ENCODE measurements at regions not wholly inside any gene's neighbourhood (a gene's known extent, or its start where the extent isn't known, plus 50 kb on each side); places are given as distances from the start of the nearest gene placed in this dataset.

- Mint-ChIP-seq H3K36me3 (ENCODE audit: low read depth) (no peaks in the 10 kb centered on the region), H3K27me3 (no peaks in the 10 kb centered on the region), H3K27ac (no peak overlapping the region), H3K4me3 (no peak overlapping the region), H3K4me1 (no peaks in the 10 kb centered on the region)
- ATAC-seq = no peak
- DNase-seq = no peak
- no peaks in the 10 kb centered on the region for H3K9me3 ChIP-seq (ENCODE audit: control insufficient read depth, low read length, poor library complexity, severe bottlenecking)
These were observed 255.4 kb downstream of the DAD1 start for GRCh38 chr14:22333422-22334274.

DNA sequence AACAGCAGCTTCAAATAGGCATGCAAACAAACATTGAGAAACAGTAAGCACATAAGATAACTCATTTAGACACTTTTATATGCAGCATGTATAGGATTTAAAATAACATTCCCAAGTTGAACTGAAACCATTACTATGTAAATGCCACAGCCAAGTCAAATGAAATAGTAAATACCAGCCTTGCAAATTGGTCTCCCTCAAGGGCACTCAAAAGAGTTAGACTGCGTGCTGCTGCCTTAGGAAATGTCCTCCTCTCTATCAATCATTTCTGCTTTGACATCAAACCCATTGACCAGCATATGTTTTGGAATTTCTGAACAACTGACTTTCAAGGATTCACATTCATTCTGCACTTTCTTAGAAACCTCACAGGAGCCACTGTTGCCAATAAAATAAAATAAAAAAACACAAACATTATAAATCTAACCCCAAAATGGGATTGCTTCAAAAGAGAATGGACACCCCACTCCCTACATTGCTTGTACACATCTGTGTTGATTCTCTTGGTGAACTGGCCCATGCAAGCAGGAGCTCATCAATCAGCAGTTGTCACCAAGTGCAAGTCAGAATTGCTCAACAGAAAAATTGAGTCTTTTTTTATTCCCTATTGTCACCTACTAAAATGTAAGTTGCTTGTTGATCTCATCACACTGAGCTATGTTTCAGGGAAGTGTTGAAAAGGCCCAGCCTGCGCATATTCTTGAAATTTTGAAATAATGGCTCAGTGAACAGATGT is 256.2 kb downstream of the DAD1 start:
- no peaks in the 10 kb centered on the region for H3K9me3 ChIP-seq (ENCODE audit: control insufficient read depth, low read length, poor library complexity, severe bottlenecking)
- H3K27me3 Mint-ChIP-seq = no peaks in the 10 kb centered on the region
- no peaks in the 10 kb centered on the region for H3K4me1 Mint-ChIP-seq
- H3K27ac Mint-ChIP-seq = no peak overlapping the region
- H3K4me3 Mint-ChIP-seq = no peak overlapping the region
- ATAC-seq (no peak), DNase-seq (no peak)
- H3K36me3 Mint-ChIP-seq (ENCODE audit: low read depth) = no peaks in the 10 kb centered on the region

GRCh38 chr14:22329371-22329770 is 259.7 kb downstream of the DAD1 start:
- H3K36me3 Mint-ChIP-seq (ENCODE audit: low read depth) = no peaks in the 10 kb centered on the region
- H3K9me3 ChIP-seq (ENCODE audit: control insufficient read depth, low read length, poor library complexity, severe bottlenecking) = no peaks in the 10 kb centered on the region
- no peaks in the 10 kb centered on the region for H3K4me1 Mint-ChIP-seq
- no peak overlapping the region for H3K27ac Mint-ChIP-seq
- DNase-seq = no peak
- ATAC-seq = no peak
- H3K4me3 Mint-ChIP-seq = no peak overlapping the region
- H3K27me3 Mint-ChIP-seq = no peaks in the 10 kb centered on the region

DNA sequence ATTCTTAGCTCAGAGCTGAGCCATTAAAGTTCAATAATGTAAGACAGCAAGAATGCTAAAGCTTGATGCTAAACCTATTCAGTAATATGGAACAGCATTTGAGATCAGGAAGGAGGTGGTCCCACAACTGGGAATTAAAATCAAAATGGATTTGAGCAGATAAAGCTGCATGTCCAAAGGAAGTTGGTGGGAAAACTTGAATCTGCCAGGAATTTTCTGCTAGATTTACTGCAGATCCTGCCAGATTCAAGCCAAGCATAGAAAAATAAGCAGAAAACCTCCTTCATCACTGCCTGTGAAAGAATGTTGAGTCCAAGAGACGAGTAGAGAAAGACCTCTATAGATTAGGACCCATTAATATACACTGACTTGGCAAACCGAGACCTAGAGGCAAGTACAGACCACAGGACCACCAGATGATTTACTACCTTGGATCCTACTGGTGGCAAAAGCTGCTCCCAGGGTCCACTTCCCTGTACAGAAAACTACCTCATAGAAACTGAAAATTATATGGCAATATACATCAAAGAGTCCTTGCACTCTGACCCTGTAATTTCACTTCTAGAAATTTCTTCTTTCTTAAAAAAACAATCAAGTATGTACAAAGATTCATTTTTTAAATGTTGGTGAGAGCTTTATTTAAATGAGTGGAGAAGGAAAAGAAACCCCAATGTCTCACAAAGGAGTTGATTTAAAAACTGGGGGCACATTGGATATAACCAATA is 263.2 kb downstream of the DAD1 start:
- H3K27me3 Mint-ChIP-seq = no peaks in the 10 kb centered on the region
- H3K9me3 ChIP-seq (ENCODE audit: control insufficient read depth, low read length, poor library complexity, severe bottlenecking) = no peaks in the 10 kb centered on the region
- H3K36me3 Mint-ChIP-seq (ENCODE audit: low read depth) = no peaks in the 10 kb centered on the region
- no peak for DNase-seq
- ATAC-seq = no peak
- no peak overlapping the region for H3K27ac Mint-ChIP-seq
- no peak overlapping the region for H3K4me3 Mint-ChIP-seq
- no peaks in the 10 kb centered on the region for H3K4me1 Mint-ChIP-seq

GRCh38 chr14:22320362-22320750 is 268.7 kb downstream of the DAD1 start:
- H3K9me3 ChIP-seq (ENCODE audit: control insufficient read depth, low read length, poor library complexity, severe bottlenecking) = no peaks in the 10 kb centered on the region
- H3K36me3 Mint-ChIP-seq (ENCODE audit: low read depth) = no peaks in the 10 kb centered on the region
- no peaks in the 10 kb centered on the region for H3K4me1 Mint-ChIP-seq
- ATAC-seq = no peak
- no peaks in the 10 kb centered on the region for H3K27me3 Mint-ChIP-seq
- H3K4me3 Mint-ChIP-seq = no peak overlapping the region
- peak overlapping the region; percentile 59 for H3K27ac Mint-ChIP-seq
- DNase-seq = no peak

GRCh38 chr14:22319526-22320361 is 269.3 kb downstream of the DAD1 start:
- ATAC-seq = peak; percentile 46
- H3K36me3 Mint-ChIP-seq (ENCODE audit: low read depth) = no peaks in the 10 kb centered on the region
- no peaks in the 10 kb centered on the region for H3K9me3 ChIP-seq (ENCODE audit: control insufficient read depth, low read length, poor library complexity, severe bottlenecking)
- no peaks in the 10 kb centered on the region for H3K4me1 Mint-ChIP-seq
- DNase-seq = peak in 1 of 3 donors; percentile 1
- H3K27ac Mint-ChIP-seq = peak overlapping the region; percentile 59
- H3K4me3 Mint-ChIP-seq = peak overlapping the region; percentile 28
- H3K27me3 Mint-ChIP-seq = no peaks in the 10 kb centered on the region

DNA sequence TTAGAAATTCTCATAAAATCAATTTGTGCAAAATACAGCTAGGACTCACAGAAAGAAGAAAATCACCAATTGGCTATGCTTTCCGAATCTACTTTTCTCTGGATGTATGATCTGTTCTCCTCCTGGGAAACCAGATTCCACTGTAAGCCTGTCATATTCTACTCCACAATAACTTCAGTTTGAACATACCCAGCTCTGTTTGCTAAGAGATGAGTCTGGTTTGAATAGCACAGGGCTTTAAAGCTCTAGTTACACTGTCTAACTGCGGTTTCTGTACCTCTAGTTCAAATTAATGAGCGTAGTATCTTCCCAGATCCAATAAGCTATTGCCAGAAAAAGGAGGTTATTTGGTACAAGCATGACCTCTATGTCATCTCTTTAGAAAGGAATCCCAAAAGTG is 270.1 kb downstream of the DAD1 start:
- DNase-seq = no peak
- Mint-ChIP-seq H3K4me1 (no peaks in the 10 kb centered on the region), H3K4me3 (no peak overlapping the region), H3K27ac (no peak overlapping the region), H3K27me3 (no peaks in the 10 kb centered on the region), H3K36me3 (ENCODE audit: low read depth) (no peaks in the 10 kb centered on the region)
- H3K9me3 ChIP-seq (ENCODE audit: control insufficient read depth, low read length, poor library complexity, severe bottlenecking) = no peaks in the 10 kb centered on the region
- no peak for ATAC-seq

- no peaks in the 10 kb centered on the region for H3K9me3 ChIP-seq (ENCODE audit: control insufficient read depth, low read length, poor library complexity, severe bottlenecking)
- Mint-ChIP-seq H3K27ac (no peak overlapping the region), H3K4me1 (no peaks in the 10 kb centered on the region), H3K4me3 (no peak overlapping the region), H3K27me3 (no peaks in the 10 kb centered on the region), H3K36me3 (ENCODE audit: low read depth) (no peaks in the 10 kb centered on the region)
- ATAC-seq = no peak
- no peak for DNase-seq
These were observed 272.6 kb downstream of the DAD1 start for GRCh38 chr14:22316473-22316872.

DNA sequence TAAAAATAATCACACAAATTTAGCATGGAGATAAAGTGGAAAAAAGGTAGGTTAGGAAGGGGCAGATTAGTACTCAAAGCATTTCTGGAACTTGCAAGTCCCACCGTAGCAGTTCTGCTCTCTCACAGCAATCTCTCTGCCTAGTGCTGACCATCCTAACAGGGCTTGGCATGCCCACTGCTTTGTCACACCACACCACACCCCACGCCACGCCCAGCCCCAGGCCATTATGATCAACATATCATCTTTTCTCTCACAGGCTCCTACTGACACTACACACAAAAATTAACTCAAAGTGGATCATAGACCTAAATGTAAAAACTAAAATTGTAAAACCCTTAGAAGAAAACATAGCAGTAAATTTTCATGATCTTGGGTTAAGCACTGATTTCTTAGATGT is 273.7 kb downstream of the DAD1 start:
- H3K27ac Mint-ChIP-seq = no peak overlapping the region
- H3K9me3 ChIP-seq (ENCODE audit: control insufficient read depth, low read length, poor library complexity, severe bottlenecking) = no peaks in the 10 kb centered on the region
- ATAC-seq (no peak), DNase-seq (no peak)
- no peak overlapping the region for H3K4me3 Mint-ChIP-seq
- H3K36me3 Mint-ChIP-seq (ENCODE audit: low read depth) = no peaks in the 10 kb centered on the region
- no peaks in the 10 kb centered on the region for H3K27me3 Mint-ChIP-seq
- H3K4me1 Mint-ChIP-seq = no peaks in the 10 kb centered on the region

GRCh38 chr14:22314183-22314820 is 274.7 kb downstream of the DAD1 start:
- Mint-ChIP-seq H3K4me1 (no peaks in the 10 kb centered on the region), H3K36me3 (ENCODE audit: low read depth) (no peaks in the 10 kb centered on the region), H3K27ac (no peak overlapping the region), H3K4me3 (peak overlapping the region; percentile 61), H3K27me3 (no peaks in the 10 kb centered on the region)
- DNase-seq (no peak), ATAC-seq (peak; percentile 59)
- H3K9me3 ChIP-seq (ENCODE audit: control insufficient read depth, low read length, poor library complexity, severe bottlenecking) = no peaks in the 10 kb centered on the region

DNA sequence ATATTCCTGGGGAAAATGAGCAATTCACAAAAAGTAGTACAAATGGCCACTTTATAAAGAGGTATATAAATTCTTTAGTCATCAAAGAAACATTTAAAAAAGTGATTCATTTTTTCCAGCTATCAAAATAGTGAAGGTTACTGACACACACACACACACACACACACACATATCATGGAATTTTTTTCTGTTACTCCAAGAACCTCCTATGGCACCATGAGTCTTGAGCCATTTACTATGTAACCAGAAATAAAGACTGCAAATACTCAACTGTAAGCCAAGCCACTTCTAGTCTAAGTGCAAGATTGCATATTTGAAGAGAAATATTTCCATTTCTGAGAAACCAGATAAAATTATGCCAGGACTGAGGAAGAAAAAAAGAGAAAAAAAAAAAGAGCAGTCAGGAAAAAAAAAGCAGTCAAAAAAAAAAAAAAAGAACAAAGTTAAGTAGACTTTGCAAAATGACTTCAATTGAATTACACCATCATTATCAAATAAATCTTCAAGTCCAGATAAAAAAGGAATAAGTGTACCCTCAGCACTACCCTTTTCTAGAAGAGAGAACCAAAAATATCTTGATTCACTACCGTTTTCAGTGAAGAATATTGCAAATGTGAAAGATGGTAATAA is 275.7 kb downstream of the DAD1 start:
- Mint-ChIP-seq H3K27ac (no peak overlapping the region), H3K4me3 (no peak overlapping the region), H3K27me3 (no peaks in the 10 kb centered on the region), H3K36me3 (ENCODE audit: low read depth) (no peaks in the 10 kb centered on the region), H3K4me1 (no peaks in the 10 kb centered on the region)
- no peak for ATAC-seq
- H3K9me3 ChIP-seq (ENCODE audit: control insufficient read depth, low read length, poor library complexity, severe bottlenecking) = no peaks in the 10 kb centered on the region
- DNase-seq = no peak

DNA sequence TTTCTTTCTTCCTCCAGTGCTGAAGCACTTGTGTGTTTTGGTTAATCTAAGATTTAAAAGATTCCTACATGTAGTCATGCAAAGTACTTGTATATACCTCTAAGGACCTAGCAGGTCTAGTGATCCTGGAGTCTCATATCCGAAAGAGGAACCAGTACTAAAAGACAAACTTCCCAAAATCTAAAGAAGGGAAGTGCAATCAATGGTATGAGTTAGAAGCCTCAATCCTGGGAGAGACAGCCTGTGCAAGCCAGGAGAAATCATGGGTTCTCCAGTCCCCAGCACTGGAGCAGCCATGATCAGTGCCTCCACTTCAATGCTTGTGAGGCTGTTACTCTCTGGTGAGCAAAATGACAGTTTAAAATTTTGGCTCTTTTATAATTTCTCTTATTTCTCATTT is 277.4 kb downstream of the DAD1 start:
- no peaks in the 10 kb centered on the region for H3K9me3 ChIP-seq (ENCODE audit: control insufficient read depth, low read length, poor library complexity, severe bottlenecking)
- Mint-ChIP-seq H3K4me3 (no peak overlapping the region), H3K27me3 (no peaks in the 10 kb centered on the region), H3K4me1 (no peaks in the 10 kb centered on the region), H3K36me3 (ENCODE audit: low read depth) (no peaks in the 10 kb centered on the region), H3K27ac (no peak overlapping the region)
- ATAC-seq (no peak), DNase-seq (no peak)

Measured in T-helper 17 cell (primary cell).